Esophagus squamous epithelium (tissue), 5 donors: ENCODE measurements at regions not wholly inside any gene's neighbourhood (a gene's known extent, or its start where the extent isn't known, plus 50 kb on each side); places are given as distances from the start of the nearest gene placed in this dataset.

ENCODE experiments used
- DNase-seq: peaks from one replicate; lab custom pipeline; 2025; lab: John Stamatoyannopoulos, UW
- H3K27ac ChIP-seq, 4 donors: fragments of 200-600 bp; sonication (generic); one replicate each; pipeline ENCODE4 v1.5.1; 2016 to 2019; ENCODE audit warnings: mild to moderate bottlenecking in 1 of 4
- H3K27me3 ChIP-seq, 4 donors: fragments of 200-600 bp; sonication (generic); 1 replicate in 3 of 4; 2 replicates in 1 of 4; pipeline versions ENCODE4 v1.5.1 to v1.6.0; 2017 to 2021; ENCODE audit warnings: antibody characterized with exemption in 1 of 4
- H3K36me3 ChIP-seq, 3 donors: fragments of 200-600 bp; sonication (generic); one replicate each; pipeline ENCODE4 v1.5.1; 2016 to 2019
- H3K4me1 ChIP-seq, 3 donors: fragments of 200-600 bp; sonication (generic); one replicate each; pipeline ENCODE4 v1.5.1; 2017 to 2019
- H3K4me3 ChIP-seq, 4 donors: fragments of 200-600 bp; sonication (generic); 1 replicate in 3 of 4; 2 replicates in 1 of 4; pipeline ENCODE4 v1.5.1; 2016 to 2019; ENCODE audit warnings: mild to moderate bottlenecking in 2 of 4, moderate library complexity in 1 of 4
- H3K9me3 ChIP-seq, 3 donors: fragments of 200-600 bp; sonication (generic); one replicate each; pipeline ENCODE4 v1.5.1; 2016 to 2019
- CTCF ChIP-seq, 6 experiments: fragments of 450-650 bp in 4 of 6; fragments of 200-600 bp in 2 of 6; sonication (generic) in 2 of 6; IDR thresholded peaks; one replicate each; pipeline ENCODE4 v1.5.1; 2016 to 2019; ENCODE audit warnings: antibody characterized with exemption in 6 of 6, mild to moderate bottlenecking in 4 of 6, moderate library complexity in 4 of 6
- POLR2A ChIP-seq, 4 donors: fragments of 450-650 bp; IDR thresholded peaks; one replicate each; pipeline ENCODE4 v1.6.1; 2017; ENCODE audit warnings: antibody characterized with exemption in 4 of 4, mild to moderate bottlenecking in 4 of 4, moderate library complexity in 3 of 4
- WGBS, 2 donors: methylation state at CpG; one replicate each; pipeline ENCODE4 v1.1.5; 2018; 5-methylcytosine and 5-hydroxymethylcytosine counted together
- intact Hi-C: fragments of 100-400 bp; cut with DNase I; formaldehyde crosslinking; loops from one replicate; pipeline ENCODE4 v1.15.0; 2022
- donor health status: DM: yes; HTN: yes; CAD: no.

GRCh38 chr2:199111458-199111857 is 346.3 kb downstream of the SATB2 start:
- no peaks in the 10 kb centered on the region for H3K27me3 ChIP-seq
- TF ChIP-seq POLR2A (IDR thresholded peaks at IDR 0.05) (no peak), CTCF (IDR thresholded peaks at IDR 0.05) (no peak)
- intact Hi-C loops, result no loop called here
- no peak overlapping the region for H3K27ac ChIP-seq
- H3K9me3 ChIP-seq, result no peaks in the 10 kb centered on the region
- no peaks in the 10 kb centered on the region for H3K36me3 ChIP-seq
- no peak overlapping the region for H3K4me3 ChIP-seq
- H3K4me1 ChIP-seq, result no peaks in the 10 kb centered on the region
- WGBS, 2 donors, result 45 to 67% methylated on average over 2 of the region's 2 CpGs
- no peak for DNase-seq

GRCh38 chr2:199108056-199108455 is 349.7 kb downstream of the SATB2 start:
- DNase-seq, result no peak
- 81 to 94% methylated on average over 1 of the region's 1 CpG for WGBS, 2 donors
- H3K27ac ChIP-seq, result no peak overlapping the region
- no peaks in the 10 kb centered on the region for H3K4me1 ChIP-seq
- H3K27me3 ChIP-seq, result no peaks in the 10 kb centered on the region
- H3K4me3 ChIP-seq, result no peak overlapping the region
- intact Hi-C loops, result no loop called here
- H3K36me3 ChIP-seq, result no peaks in the 10 kb centered on the region
- H3K9me3 ChIP-seq, result no peaks in the 10 kb centered on the region
- no peak for TF ChIP-seq CTCF (IDR thresholded peaks at IDR 0.05)
- TF ChIP-seq POLR2A (IDR thresholded peaks at IDR 0.05), result no peak

GRCh38 chr2:199105826-199106225 is 351.9 kb downstream of the SATB2 start:
- no peaks in the 10 kb centered on the region for H3K9me3 ChIP-seq
- TF ChIP-seq CTCF (IDR thresholded peaks at IDR 0.05) (no peak), POLR2A (IDR thresholded peaks at IDR 0.05) (no peak)
- intact Hi-C loops, result no loop called here
- 40 to 48% methylated on average over 3 of the region's 3 CpGs for WGBS, 2 donors
- H3K4me1 ChIP-seq, result no peaks in the 10 kb centered on the region
- H3K4me3 ChIP-seq, result no peak overlapping the region
- no peaks in the 10 kb centered on the region for H3K27me3 ChIP-seq
- no peak for DNase-seq
- H3K36me3 ChIP-seq, result no peaks in the 10 kb centered on the region
- H3K27ac ChIP-seq, result no peak overlapping the region

- H3K4me1 ChIP-seq, result no peaks in the 10 kb centered on the region
- no peak overlapping the region for H3K4me3 ChIP-seq
- TF ChIP-seq CTCF (IDR thresholded peaks at IDR 0.05) (no peak), POLR2A (IDR thresholded peaks at IDR 0.05) (no peak)
- H3K27me3 ChIP-seq, result no peaks in the 10 kb centered on the region
- H3K27ac ChIP-seq, result no peak overlapping the region
- intact Hi-C loops, result no loop called here
- no peak for DNase-seq
- 64 to 74% methylated on average over 3 of the region's 3 CpGs for WGBS, 2 donors
- H3K36me3 ChIP-seq, result no peaks in the 10 kb centered on the region
- H3K9me3 ChIP-seq, result no peaks in the 10 kb centered on the region
Observed at GRCh38 chr2:199101487-199101886, 356.3 kb downstream of the SATB2 start.

GRCh38 chr2:199100326-199101110 is 357.2 kb downstream of the SATB2 start:
- H3K27me3 ChIP-seq, result no peaks in the 10 kb centered on the region
- H3K36me3 ChIP-seq, result no peaks in the 10 kb centered on the region
- H3K4me3 ChIP-seq, result no peak overlapping the region
- no peaks in the 10 kb centered on the region for H3K9me3 ChIP-seq
- TF ChIP-seq CTCF (IDR thresholded peaks at IDR 0.05), result no peak
- no peak for TF ChIP-seq POLR2A (IDR thresholded peaks at IDR 0.05)
- DNase-seq, result no peak
- 38 to 54% methylated on average over 4 of the region's 4 CpGs for WGBS, 2 donors
- intact Hi-C loops, result no loop called here
- H3K4me1 ChIP-seq, result no peaks in the 10 kb centered on the region
- no peak overlapping the region for H3K27ac ChIP-seq
